OCI-LY7 (cell line): ENCODE measurements at regions not wholly inside any gene's neighbourhood (a gene's known extent, or its start where the extent isn't known, plus 50 kb on each side); places are given as distances from the start of the nearest gene placed in this dataset.

ENCODE experiments used
- BruUV-seq: library from RNA; stranded (reverse); fragments of 400-500 nt; replicated peaks from 2 replicates; lab custom pipeline; 2021; lab: Mats Ljungman, UMichigan
- CTCF ChIA-PET: fragments of 300-600 bp; sonication (Branson Sonifier 250); formaldehyde crosslinking; loops from one replicate; lab custom pipeline; 2022; ENCODE audit warnings: antibody characterized with exemption; ENCODE audit not compliant: unreplicated experiment; lab: Charles Lee
- POLR2A ChIA-PET: fragments of 300-600 bp; sonication (Branson Sonifier 250); formaldehyde crosslinking; loops from one replicate; lab custom pipeline; 2022; ENCODE audit warnings: antibody characterized with exemption; lab: Charles Lee
- DNase-seq: peaks from one replicate; pipeline ENCODE4 v3.0.0-alpha.2; 2015; ENCODE audit warnings: low spot score
- H2AFZ ChIP-seq: fragments of 200-600 bp; sonication (generic), shearing (Covaris generic); 2 replicates; pipeline ENCODE4 v1.6.1; 2014; ENCODE audit warnings: mild to moderate bottlenecking, antibody characterized with exemption, low read length, moderate library complexity
- H3K27ac ChIP-seq: fragments of 200-600 bp; sonication (generic); 2 replicates; pipeline ENCODE4 v1.5.1; 2014; ENCODE audit warnings: mixed run types, low read depth, mild to moderate bottlenecking, moderate library complexity, low read length, inconsistent platforms; ENCODE audit not compliant: poor library complexity, severe bottlenecking
- H3K36me3 ChIP-seq: fragments of 200-600 bp; sonication (generic); 2 replicates; pipeline ENCODE4 v1.6.1; 2014; ENCODE audit warnings: mild to moderate bottlenecking, antibody characterized with exemption, low read length, moderate library complexity, mixed read lengths; ENCODE audit not compliant: insufficient read depth
- H3K4me1 ChIP-seq: fragments of 200-600 bp; sonication (generic); 2 replicates; pipeline ENCODE4 v1.5.1; 2014; ENCODE audit warnings: mild to moderate bottlenecking, low read length; ENCODE audit not compliant: insufficient read depth, poor library complexity, severe bottlenecking
- H3K4me2 ChIP-seq: fragments of 200-600 bp; sonication (generic); 2 replicates; pipeline ENCODE4 v1.6.1; 2014; ENCODE audit warnings: mild to moderate bottlenecking, low read length
- H3K4me3 ChIP-seq: fragments of 200-600 bp; sonication (generic); 2 replicates; pipeline ENCODE4 v1.5.1; 2014; ENCODE audit warnings: mild to moderate bottlenecking, low read depth, low read length; ENCODE audit not compliant: poor library complexity, severe bottlenecking
- H3K79me2 ChIP-seq: fragments of 200-600 bp; sonication (generic); 2 replicates; pipeline ENCODE4 v1.6.1; 2016; ENCODE audit warnings: low read depth, mild to moderate bottlenecking, low read length, moderate library complexity, mixed read lengths; ENCODE audit not compliant: insufficient read depth
- H3K9me2 ChIP-seq: fragments of 200-600 bp; sonication (generic); 2 replicates; pipeline ENCODE4 v1.6.1; 2016; ENCODE audit warnings: mild to moderate bottlenecking, low read length, mixed read lengths; ENCODE audit not compliant: insufficient read depth
- H3K9me3 ChIP-seq: fragments of 200-600 bp; sonication (generic); 2 replicates; pipeline ENCODE4 v1.6.1; 2014; ENCODE audit warnings: mild to moderate bottlenecking, mixed run types, low read length, mixed read lengths
- H4K20me1 ChIP-seq: fragments of 200-600 bp; sonication (generic); 2 replicates; pipeline ENCODE4 v1.6.1; 2014; ENCODE audit warnings: mild to moderate bottlenecking, antibody characterized with exemption, low read length, moderate library complexity, mixed read lengths; ENCODE audit not compliant: insufficient read depth
- CTCF ChIP-seq: fragments of 200-600 bp; sonication (generic); conservative IDR thresholded peaks from 2 replicates; pipeline ENCODE4 v1.5.1; 2014; ENCODE audit warnings: mild to moderate bottlenecking, antibody characterized with exemption, low read length, moderate library complexity, mixed read lengths
- EZH2phosphoT487 ChIP-seq: fragments of 200-600 bp; sonication (generic); IDR thresholded peaks from 2 replicates; pipeline ENCODE4 v1.6.1; 2018; ENCODE audit warnings: low read depth, borderline replicate concordance, mild to moderate bottlenecking, mixed run types, antibody characterized with exemption, low read length, moderate library complexity, mixed read lengths
- intact Hi-C: fragments of 100-400 bp; cut with micrococcal nuclease; formaldehyde crosslinking; loops from one replicate; pipeline ENCODE4 v1.10.0; 2022; ENCODE audit not compliant: unreplicated experiment

DNA sequence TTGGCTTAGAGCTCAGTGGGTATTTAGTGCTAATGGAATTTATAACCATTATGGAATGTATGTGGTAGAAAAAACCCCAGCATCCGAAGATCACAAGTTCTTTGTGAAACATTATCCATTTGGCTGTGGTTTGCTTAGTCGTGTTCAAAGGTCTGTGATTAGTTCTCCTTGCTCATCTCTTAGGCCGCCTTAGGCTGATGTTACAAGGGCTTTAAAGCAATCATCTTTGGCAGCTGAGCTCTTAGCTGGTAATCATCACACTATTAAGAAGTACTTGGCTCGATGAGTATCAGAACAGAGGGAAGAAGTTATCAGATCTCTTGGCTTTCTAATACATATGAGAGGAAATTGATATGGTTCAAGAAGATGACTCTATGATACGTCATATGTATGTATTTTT lies 124.1 kb upstream of the E2F7 start:
- intact Hi-C loops: no loop called here
- no peak for TF ChIP-seq CTCF
- TF ChIP-seq EZH2phosphoT487: no peak
- H3K9me2 ChIP-seq: no peaks in the 10 kb centered on the region
- ChIA-PET POLR2A (no interaction called here), CTCF (no interaction called here)
- H2AFZ ChIP-seq: no peak overlapping the region
- no peaks in the 10 kb centered on the region for H3K4me1 ChIP-seq
- no TSS peak for BruUV-seq
- H3K36me3 ChIP-seq: no peaks in the 10 kb centered on the region
- H3K4me3 ChIP-seq: no peak overlapping the region
- no peaks in the 10 kb centered on the region for H4K20me1 ChIP-seq
- no peaks in the 10 kb centered on the region for H3K9me3 ChIP-seq
- no peak for DNase-seq
- H3K4me2 ChIP-seq: no peak overlapping the region
- no peaks in the 10 kb centered on the region for H3K79me2 ChIP-seq
- no peak overlapping the region for H3K27ac ChIP-seq

GRCh38 chr12:77179515-77179914 lies 114.1 kb upstream of the E2F7 start:
- BruUV-seq: no TSS peak

More at GRCh38 chr12:77179515-77179914, 114.1 kb upstream of the E2F7 start:
- no peak for DNase-seq
- no peak overlapping the region for H3K4me3 ChIP-seq
- no peak overlapping the region for H3K4me2 ChIP-seq
- no peaks in the 10 kb centered on the region for H3K79me2 ChIP-seq
- CTCF ChIA-PET: no interaction called here
- H3K9me2 ChIP-seq: no peaks in the 10 kb centered on the region
- H3K4me1 ChIP-seq: no peaks in the 10 kb centered on the region
- no peak overlapping the region for H3K27ac ChIP-seq
- POLR2A ChIA-PET: interaction anchor here (0.7 kb wide), 1 partner anchor 173 kb away, joined by 3 read pairs; no protein-coding TSS in a partner anchor
- no peaks in the 10 kb centered on the region for H3K36me3 ChIP-seq
- no peak for TF ChIP-seq EZH2phosphoT487
- no peak for TF ChIP-seq CTCF
- H4K20me1 ChIP-seq: no peaks in the 10 kb centered on the region
- H2AFZ ChIP-seq: no peak overlapping the region
- intact Hi-C loops: no loop called here
- no peaks in the 10 kb centered on the region for H3K9me3 ChIP-seq
